Endothelial cell of umbilical vein (primary cell): ENCODE measurements at regions not wholly inside any gene's neighbourhood (a gene's known extent, or its start where the extent isn't known, plus 50 kb on each side); places are given as distances from the start of the nearest gene placed in this dataset.

Experiments
- BruUV-seq: library from RNA; stranded (reverse); fragments of 400-500 nt; replicated peaks from 2 replicates; lab custom pipeline; 2021; lab: Mats Ljungman, UMichigan
- CTCF ChIA-PET: fragments of 300-600, 350-600 bp; sonication (Branson Sonifier 250); formaldehyde crosslinking; loops from one replicate; lab custom pipeline; 2021; ENCODE audit warnings: antibody characterized with exemption, inconsistent platforms; lab: Charles Lee
- POLR2A ChIA-PET: fragments of 300-600, 350-600 bp; sonication (Branson Sonifier 250); formaldehyde crosslinking; loops from one replicate; lab custom pipeline; 2021; ENCODE audit warnings: antibody characterized with exemption, inconsistent platforms; lab: Charles Lee
- DNase-seq: peaks from one replicate; pipeline ENCODE4 v3.0.0-alpha.2; 2011; ENCODE audit warnings: low read depth, low spot score
- FAIRE-seq: peaks from 2 replicates; lab custom pipeline; 2011; peaks lifted over from hg19 to GRCh38; lab: Jason Lieb, UNC
- H2AFZ ChIP-seq: 2 replicates; pipeline ENCODE4 v1.6.0; 2012; ENCODE audit warnings: low read depth, low read length, control low read depth, inconsistent platforms
- H3K27ac ChIP-seq: 2 replicates; pipeline ENCODE4 v1.5.1; 2011; ENCODE audit warnings: low read depth, mild to moderate bottlenecking, control low read depth, low read length, moderate library complexity; ENCODE audit not compliant: insufficient read depth
- H3K27me3 ChIP-seq, 2 experiments: 2 replicates each; pipeline versions ENCODE4 v1.6.0 to v1.6.1; 2011; ENCODE audit warnings: low read length in 2 of 2, mixed read lengths in 1 of 2; ENCODE audit not compliant: control insufficient read depth in 2 of 2, insufficient read depth in 2 of 2
- H3K36me3 ChIP-seq, 2 experiments: 2 replicates in 1 of 2; 3 replicates in 1 of 2; pipeline ENCODE4 v1.5.1; 2011; ENCODE audit warnings: low read length in 2 of 2, mild to moderate bottlenecking in 1 of 2, moderate library complexity in 1 of 2; ENCODE audit not compliant: control insufficient read depth in 2 of 2, insufficient read depth in 2 of 2; ENCODE audit errors: extremely low read depth in 1 of 2
- H3K4me1 ChIP-seq: 3 replicates; pipeline ENCODE4 v1.5.1; 2011; ENCODE audit warnings: mild to moderate bottlenecking, low read length; ENCODE audit not compliant: control insufficient read depth, insufficient read depth; ENCODE audit errors: extremely low read depth
- H3K4me2 ChIP-seq: 2 replicates; pipeline ENCODE4 v1.6.1; 2011; ENCODE audit warnings: low read length, control low read depth, mixed read lengths; ENCODE audit not compliant: insufficient read depth
- H3K4me3 ChIP-seq, 3 experiments: fragments of 200-600 bp in 1 of 3; sonication (generic), shearing (Covaris generic) in 1 of 3; replicated peaks in 1 of 3; 2 replicates each; pipeline ENCODE4 v1.5.1; 2011 to 2016; ENCODE audit warnings: control low read depth in 3 of 3, low read length in 3 of 3, mild to moderate bottlenecking in 2 of 3, inconsistent platforms in 1 of 3, low read depth in 1 of 3, moderate library complexity in 1 of 3; ENCODE audit not compliant: insufficient read depth in 1 of 3
- H3K79me2 ChIP-seq: 2 replicates; pipeline ENCODE4 v1.6.0; 2012; ENCODE audit warnings: low read length, inconsistent platforms; ENCODE audit not compliant: control insufficient read depth, insufficient read depth
- H3K9ac ChIP-seq: replicated peaks from 2 replicates; pipeline ENCODE3; 2011; ENCODE audit warnings: low read length, control low read depth; ENCODE audit not compliant: insufficient read depth; ENCODE audit errors: extremely low read depth
- H3K9me1 ChIP-seq: replicated peaks from 3 replicates; pipeline ENCODE4 v1.6.0; 2011; ENCODE audit warnings: mild to moderate bottlenecking, low read length; ENCODE audit not compliant: control insufficient read depth, insufficient read depth; ENCODE audit errors: extremely low read depth
- H3K9me3 ChIP-seq: replicated peaks from 2 replicates; pipeline ENCODE4 v1.5.1; 2012; ENCODE audit warnings: low read length, inconsistent platforms; ENCODE audit not compliant: control insufficient read depth, insufficient read depth
- H4K20me1 ChIP-seq: replicated peaks from 2 replicates; pipeline ENCODE3; 2011; ENCODE audit warnings: mild to moderate bottlenecking, low read length; ENCODE audit not compliant: control insufficient read depth, insufficient read depth; ENCODE audit errors: extremely low read depth
- CTCF ChIP-seq, 2 donors: IDR thresholded peaks; 1 replicate in 1 of 2; 2 replicates in 1 of 2; pipeline ENCODE4 v1.5.1; 2011; ENCODE audit warnings: low read length in 2 of 2, mild to moderate bottlenecking in 2 of 2, moderate library complexity in 2 of 2, control low read depth in 1 of 2, inconsistent platforms in 1 of 2, low read depth in 1 of 2; ENCODE audit not compliant: insufficient read depth in 1 of 2; ENCODE audit errors: extremely low read depth in 1 of 2
- EZH2 ChIP-seq: IDR thresholded peaks from 2 replicates; pipeline ENCODE4 v1.6.1; 2012; ENCODE audit warnings: borderline replicate concordance, low read depth, mild to moderate bottlenecking, moderate library complexity, low read length, inconsistent platforms; ENCODE audit not compliant: severe bottlenecking
- FOS ChIP-seq: IDR thresholded peaks from 2 replicates; pipeline ENCODE4 v1.6.1; 2011; ENCODE audit warnings: mild to moderate bottlenecking, low read length, moderate library complexity, borderline replicate concordance; ENCODE audit not compliant: insufficient read depth
- GATA2 ChIP-seq: IDR thresholded peaks from 2 replicates; pipeline ENCODE4 v1.7.0; 2011; ENCODE audit warnings: low read depth, mild to moderate bottlenecking, moderate library complexity, mixed read lengths, low read length; ENCODE audit not compliant: insufficient read length, insufficient read depth
- JUN ChIP-seq: IDR thresholded peaks from 2 replicates; pipeline ENCODE4 v1.6.1; 2011; ENCODE audit warnings: borderline replicate concordance, low read depth; ENCODE audit not compliant: insufficient read length, insufficient read depth
- dilution Hi-C: fragments of 300-500 bp; cut with MboI; formaldehyde crosslinking; loops from one replicate; pipeline ENCODE4 v1.15.0; 2019; ENCODE audit warnings: low sequenced_read_pairs; ENCODE audit not compliant: extremely low pct_ligation_motif_present
- intact Hi-C: fragments of 100-400 bp; cut with micrococcal nuclease; formaldehyde crosslinking; loops from one replicate; pipeline ENCODE4 v1.10.0; 2022
- TF ChIP-seq, protein P1 (sequence below): IDR thresholded peaks from 2 replicates; pipeline ENCODE4 v1.6.1; 2011; ENCODE audit not compliant: insufficient read depth, insufficient read length

- H3K79me2 ChIP-seq: no peaks in the 10 kb centered on the region
- intact Hi-C loops: no loop called here
- FAIRE-seq (no peak), DNase-seq (no peak)
- no peaks in the 10 kb centered on the region for H3K27me3 ChIP-seq
- H3K9ac ChIP-seq: no peak overlapping the region
- H3K4me1 ChIP-seq: no peaks in the 10 kb centered on the region
- no peak overlapping the region for H3K4me3 ChIP-seq
- no peak overlapping the region for H3K27ac ChIP-seq
- no peak for TF ChIP-seq CTCF (IDR thresholded peaks at IDR 0.05; ENCODE audit: extremely low read depth in 1 of 2, insufficient read depth in 1 of 2, low read depth in 1 of 2, low read length in 2 of 2)
- no peak for TF ChIP-seq EZH2
- no peak for TF ChIP-seq JUN
- TF ChIP-seq FOS: no peak
- no peak for TF ChIP-seq GATA2
- TF ChIP-seq, protein P1, sequence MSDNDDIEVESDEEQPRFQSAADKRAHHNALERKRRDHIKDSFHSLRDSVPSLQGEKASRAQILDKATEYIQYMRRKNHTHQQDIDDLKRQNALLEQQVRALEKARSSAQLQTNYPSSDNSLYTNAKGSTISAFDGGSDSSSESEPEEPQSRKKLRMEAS: no peak
- no peaks in the 10 kb centered on the region for H4K20me1 ChIP-seq
- no peaks in the 10 kb centered on the region for H3K36me3 ChIP-seq
- BruUV-seq: no TSS peak
- POLR2A ChIA-PET: no interaction called here
- H3K9me1 ChIP-seq: no peaks in the 10 kb centered on the region
- dilution Hi-C loops: no loop called here
- no peak overlapping the region for H3K4me2 ChIP-seq
- H2AFZ ChIP-seq: no peak overlapping the region
- H3K9me3 ChIP-seq: peaks cover 6% of the 10 kb centered on the region
- CTCF ChIA-PET: no interaction called here
These were observed 1725.0 kb downstream of the TP53TG3F start for GRCh38 chr16:35184356-35184870.
